GM18867 (cell line): ENCODE measurements at regions not wholly inside any gene's neighbourhood (a gene's known extent, or its start where the extent isn't known, plus 50 kb on each side); places are given as distances from the start of the nearest gene placed in this dataset.
"Not testable (repeated sequence)": the region's sequence is repeated elsewhere in the genome, so short reads cannot be mapped to it uniquely, and the experiment has no call there.

Source experiments
- ATAC-seq: cut with Tn5 transposase; IDR thresholded peaks from one replicate; pipeline ENCODE4 v1.9.1; 2021; ENCODE audit warnings: mild to moderate bottlenecking, moderate library complexity; ENCODE audit not compliant: unreplicated experiment

DNA sequence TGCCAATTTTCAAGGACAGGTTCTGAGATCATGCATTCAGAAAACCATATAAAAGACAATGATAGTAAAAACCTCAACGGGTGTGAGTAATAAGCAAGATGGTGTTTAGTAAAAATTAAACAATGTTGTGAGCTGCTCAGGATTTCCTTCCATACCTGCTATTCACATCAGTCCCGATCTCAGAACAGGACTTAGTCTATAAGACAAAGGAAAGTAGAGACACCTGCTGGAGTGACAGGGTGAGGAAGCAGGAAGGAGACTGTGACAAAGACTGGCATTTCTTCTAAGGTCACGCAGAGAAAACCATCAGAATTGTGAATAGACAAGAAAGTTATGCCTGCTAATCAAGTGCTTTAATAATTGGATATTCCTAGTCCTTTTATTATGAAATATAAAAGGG lies 648.0 kb downstream of the DACH1 start:
- peak; percentile 66 for ATAC-seq

DNA sequence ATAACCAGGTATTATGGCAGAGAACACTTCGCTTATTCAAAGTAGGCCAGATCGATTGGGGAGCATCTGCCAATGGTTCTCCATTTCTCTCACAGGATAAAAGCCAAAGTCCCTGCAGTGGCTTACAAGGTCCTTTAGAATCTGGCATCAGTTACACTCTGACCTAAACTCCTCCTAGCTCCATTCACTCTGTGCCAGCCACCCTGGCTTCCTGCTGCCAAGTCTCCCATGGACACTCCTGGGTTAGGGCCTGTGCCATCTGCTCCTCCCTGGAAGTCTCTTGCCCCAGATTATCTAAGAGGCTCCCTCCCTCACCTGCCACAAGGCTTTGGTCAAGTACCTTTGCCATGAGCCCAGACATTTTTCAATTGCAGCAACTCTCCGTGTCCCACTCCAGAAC lies 649.2 kb downstream of the DACH1 start:
- ATAC-seq = no peak

DNA sequence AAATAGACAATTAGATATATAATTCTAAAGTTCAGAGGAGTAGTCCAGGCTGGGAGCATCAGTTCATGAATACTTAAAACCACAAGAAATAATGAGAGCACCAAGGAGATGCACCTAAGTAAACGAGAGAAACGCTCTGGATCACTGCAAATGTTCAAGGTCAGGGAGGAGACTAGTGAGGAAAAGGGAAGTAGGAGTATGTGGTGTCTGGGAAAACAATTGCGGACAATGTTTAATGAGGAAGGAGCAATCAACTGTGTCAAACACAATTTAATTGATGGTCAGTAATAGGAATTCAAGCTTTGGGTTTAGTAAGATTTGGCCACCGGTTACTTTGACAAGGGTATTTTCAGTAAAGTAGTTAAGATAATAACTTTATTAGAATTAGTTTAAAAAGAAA lies 652.2 kb downstream of the DACH1 start:
- ATAC-seq = no peak

DNA sequence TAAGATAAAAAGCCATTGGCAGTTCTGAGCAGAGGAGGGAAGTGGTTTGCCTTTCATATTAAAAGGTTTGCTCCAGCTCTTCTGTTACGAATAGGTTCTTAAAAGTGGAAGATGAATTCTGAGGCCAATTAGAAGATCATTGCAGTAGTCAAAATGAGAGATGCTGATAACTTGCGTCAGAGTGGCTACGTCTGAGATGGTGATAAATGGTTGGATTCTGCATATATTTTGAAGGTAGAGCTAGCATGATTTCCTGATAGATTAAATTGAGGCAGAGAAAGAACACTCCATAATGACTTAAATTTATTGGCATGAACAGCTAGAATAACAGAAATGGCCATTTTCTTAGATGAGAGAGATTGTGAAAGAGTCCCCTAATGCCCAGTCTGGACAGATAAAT lies 652.6 kb downstream of the DACH1 start:
- no peak for ATAC-seq

DNA sequence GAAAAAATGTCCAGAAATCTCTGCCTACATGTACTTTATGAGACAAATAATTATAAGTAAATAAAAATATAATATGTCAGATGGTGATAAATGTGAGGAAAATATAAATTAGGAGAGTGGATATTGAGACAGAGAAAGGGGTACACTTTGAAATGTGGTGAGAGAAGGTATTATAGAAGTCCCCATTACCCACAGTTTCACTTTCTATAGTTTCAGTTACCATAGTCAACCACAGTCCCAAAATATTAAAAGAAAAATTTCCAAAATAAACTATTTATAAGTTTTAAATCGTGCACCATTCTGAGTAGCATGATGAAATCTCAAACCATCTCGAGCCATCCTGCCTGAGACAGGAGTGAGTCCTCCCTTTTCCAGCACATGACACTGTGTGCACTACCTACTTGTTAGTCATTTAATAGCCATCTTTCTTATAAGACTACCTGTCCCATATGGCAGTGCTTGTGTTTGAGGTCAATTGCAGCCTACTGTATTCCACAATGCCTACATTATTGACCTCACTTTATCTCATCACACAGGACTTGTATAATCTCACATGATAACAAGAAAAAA lies 653.7 kb downstream of the DACH1 start:
- ATAC-seq = peak; percentile 64

DNA sequence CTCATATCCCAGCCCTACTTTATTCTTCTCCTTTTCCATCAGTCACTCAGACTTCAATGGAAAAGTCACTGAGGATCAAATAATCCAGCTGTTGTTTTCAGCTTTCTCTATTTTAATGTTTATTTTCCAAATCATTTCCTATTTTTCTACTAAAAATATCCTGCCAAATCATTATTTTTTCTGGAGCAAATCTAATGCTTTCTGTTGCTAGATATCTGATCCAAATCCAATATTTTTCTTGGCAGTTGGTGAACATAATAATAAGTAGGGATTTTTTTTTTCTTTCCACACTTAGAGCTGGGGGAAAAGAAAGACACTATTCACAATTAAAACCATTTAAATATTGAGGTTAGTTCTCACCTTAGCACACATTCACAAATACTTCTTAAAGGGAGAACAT lies 656.1 kb downstream of the DACH1 start:
- ATAC-seq = no peak

DNA sequence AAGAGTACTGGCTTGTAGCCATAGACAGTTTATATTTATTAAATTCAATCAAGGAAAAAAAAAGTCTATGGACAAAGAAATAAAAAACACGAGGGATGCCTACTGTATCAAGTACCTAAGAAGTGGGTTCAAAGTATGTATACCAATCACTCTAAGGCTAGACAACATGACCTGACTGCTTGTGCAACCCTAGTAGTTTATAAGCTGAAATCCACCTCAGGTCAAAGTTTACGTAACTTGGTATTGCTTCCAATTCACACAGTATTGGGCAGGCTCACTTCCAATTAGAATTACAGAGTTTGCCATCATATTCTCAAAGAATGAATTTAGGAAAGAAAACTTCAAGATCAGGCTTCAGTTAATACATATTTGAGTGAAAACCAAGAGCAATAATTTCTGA lies 657.8 kb downstream of the DACH1 start:
- no peak for ATAC-seq

DNA sequence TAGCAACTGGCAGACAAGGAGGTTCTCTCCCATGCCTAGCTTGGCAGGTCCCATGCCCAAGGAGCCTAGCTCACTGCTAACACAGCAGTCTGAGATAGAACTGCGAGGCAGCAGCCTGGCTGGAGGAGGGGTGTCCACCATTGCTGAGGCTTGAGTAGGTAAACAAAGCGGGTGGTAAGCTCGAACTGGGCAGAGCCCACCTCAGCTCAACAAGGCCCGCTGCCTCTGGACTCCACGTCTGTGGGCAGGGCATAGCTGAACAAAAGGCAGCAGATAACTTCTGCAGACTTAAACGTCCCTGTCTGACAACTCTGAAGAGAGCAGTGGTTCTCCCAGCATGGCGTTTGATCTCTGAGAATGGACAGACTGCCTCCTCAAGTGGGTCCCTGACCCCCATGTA lies 682.4 kb downstream of the DACH1 start:
- not testable (repeated sequence) for ATAC-seq

DNA sequence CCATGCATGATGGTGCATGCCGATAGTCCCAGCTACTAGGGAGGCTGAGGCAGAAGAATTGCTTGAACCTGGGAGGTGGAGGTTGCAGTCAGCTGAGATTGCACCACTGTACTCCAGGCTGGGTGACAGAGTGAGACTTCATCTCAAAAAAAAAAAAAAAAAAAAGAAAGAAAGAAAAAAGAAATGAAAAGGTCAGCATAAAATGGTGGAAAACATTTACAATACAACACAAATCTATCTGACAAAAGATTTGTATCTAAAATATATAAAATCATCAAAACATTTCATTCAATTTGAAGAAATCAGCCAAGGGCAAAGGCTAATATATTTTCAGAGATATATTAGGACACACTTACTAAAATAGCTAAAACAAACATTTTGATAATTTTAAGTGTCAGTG lies 683.7 kb downstream of the DACH1 start:
- ATAC-seq = not testable (repeated sequence)

DNA sequence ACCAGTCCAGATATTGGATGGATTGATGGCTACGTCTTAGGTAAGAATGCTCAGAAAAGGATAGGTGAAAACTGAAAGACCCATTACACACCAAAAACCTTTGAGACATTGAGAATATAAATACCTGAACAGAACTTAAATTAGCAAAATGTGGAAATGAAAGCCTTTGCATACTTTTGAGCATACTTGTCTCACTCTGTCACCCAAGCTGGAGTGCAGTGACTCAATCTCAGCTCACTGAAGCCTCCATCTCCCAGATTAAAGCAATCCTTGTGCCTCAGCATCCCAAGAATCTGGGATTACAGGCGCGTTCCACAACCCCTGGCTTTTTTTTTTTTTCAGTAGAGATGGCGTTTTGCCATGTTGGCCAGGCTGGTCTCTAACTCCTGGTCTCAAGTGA lies 695.3 kb downstream of the DACH1 start:
- ATAC-seq = no peak

DNA sequence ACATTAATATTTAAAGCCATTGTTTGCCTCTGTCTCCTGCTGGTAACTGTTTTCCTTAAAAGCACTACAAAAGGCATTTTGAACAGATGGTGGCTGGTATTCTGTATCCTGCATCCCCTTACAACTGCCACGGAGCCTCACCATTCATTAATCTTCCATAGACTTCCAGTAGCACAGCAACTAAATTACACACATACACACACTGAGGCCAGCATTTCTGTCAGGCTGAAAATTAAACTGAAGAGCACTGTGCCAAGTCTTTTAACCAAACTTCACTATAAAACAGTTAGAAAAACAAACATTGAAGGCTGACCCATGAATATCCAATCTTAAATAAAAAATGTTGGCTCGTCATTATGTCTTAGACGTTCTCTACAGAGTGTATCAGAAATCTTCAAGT lies 697.8 kb downstream of the DACH1 start:
- no peak for ATAC-seq

DNA sequence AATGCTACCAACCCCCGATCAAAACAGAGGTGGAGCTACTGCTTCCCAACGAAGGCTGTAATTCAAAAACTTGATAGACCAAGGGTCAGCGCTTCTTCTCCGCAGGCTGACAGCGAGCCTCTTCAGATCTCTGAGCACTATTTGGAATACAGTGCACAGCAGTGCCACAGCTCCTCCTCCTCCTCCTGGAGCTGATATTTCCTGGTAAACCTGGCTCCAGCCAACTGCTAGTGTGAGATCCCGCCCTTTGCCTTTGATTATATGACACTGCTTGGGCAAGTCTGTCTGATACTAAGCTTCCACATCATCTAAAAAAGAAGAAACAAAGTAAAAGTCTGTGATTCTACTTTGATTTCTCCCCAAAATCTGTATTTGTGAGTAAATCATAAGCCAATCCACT lies 710.5 kb downstream of the DACH1 start:
- ATAC-seq = no peak

DNA sequence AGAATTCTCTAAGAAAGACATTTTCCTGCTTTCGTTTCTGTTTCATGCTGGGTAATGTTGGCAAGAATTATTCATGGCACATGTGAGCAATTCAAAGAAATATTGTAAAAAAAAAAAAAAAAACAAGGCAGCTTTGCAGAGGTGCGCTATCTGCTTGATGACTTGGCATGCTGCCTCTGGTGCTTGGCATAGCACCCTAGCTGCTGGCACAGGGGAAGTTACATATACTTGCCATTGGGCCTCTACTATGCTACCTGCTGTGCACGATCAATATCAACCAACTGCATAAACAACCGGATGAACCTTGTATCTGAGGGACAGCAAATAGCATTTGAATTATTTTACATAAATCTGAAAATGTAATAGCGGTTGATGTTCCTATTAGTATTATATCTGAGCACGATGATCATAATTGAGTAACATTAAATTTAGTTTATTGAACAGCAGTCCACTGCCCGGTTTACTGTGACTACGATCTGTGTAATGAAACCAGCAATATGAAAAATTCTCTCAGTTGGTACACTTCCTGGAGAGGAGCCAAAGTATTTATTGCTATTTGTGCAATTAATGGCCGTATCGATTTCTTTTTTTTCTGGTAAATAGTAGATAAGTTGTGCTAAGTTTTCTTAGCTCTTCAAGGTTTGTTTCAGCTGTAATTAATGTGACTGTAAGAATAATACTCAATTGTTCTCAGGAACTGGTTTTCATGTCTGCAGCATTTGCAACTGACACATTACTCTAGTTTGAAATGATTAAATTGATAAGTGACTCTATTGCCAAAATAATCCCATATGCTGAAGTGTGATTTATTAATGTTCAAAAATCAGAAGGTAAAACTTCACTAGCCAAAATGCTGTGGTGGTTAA lies 717.3 kb downstream of the DACH1 start:
- ATAC-seq = no peak

DNA sequence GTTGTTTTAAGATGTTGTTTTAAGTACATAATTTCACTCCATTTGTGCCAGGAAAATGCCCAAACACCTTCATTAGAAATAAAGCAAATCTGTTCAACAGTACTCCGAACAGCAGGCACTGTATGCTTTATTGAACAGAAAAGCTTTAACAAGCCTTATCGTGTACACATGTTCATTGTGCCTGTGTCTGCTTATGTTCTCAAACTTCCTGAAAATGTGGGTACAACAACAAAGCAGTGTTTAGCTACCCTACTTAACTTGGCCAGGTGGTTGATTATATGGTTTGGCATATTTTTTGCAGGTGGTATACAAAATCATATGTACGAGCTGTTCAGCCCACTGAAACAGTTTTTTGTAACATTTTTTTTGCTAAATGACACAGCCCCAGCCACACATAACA lies 718.0 kb downstream of the DACH1 start:
- no peak for ATAC-seq

DNA sequence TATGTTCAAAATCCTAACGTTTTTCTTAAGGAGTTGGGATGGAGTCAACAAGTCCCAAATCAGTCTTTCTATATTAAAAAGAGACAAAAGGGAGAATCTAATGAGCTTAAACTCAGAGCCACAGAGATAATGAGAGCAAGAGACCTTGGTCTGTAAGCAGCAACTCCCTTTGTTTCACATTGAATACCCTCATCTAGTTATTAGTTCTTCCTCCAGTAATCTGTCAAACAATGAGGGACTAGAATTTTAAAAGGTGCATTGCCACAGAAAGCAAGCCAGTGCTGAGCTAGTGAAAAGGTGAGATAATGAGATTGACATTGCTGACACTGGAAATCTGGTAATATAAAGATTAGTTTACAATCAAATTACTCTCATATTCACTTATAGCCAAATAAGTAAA lies 718.6 kb downstream of the DACH1 start:
- no peak for ATAC-seq

DNA sequence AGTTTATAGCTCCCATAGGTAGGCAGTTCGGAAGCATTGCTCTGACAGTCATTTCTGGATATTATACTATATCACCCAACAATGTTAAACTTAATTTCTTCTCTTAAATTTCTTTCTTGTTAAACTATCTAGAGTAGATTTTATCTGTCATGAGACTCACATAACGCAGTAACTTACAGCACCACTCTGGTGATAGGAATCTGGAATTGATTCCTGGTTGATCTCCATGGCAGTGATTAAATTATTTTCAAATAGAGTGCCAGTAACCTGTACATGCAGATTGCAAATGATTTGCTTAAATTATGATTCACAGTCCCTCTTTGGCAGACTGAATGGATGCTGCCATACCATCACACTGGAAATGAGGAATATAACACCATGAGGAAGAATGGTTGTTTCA lies 722.1 kb downstream of the DACH1 start:
- ATAC-seq = no peak

DNA sequence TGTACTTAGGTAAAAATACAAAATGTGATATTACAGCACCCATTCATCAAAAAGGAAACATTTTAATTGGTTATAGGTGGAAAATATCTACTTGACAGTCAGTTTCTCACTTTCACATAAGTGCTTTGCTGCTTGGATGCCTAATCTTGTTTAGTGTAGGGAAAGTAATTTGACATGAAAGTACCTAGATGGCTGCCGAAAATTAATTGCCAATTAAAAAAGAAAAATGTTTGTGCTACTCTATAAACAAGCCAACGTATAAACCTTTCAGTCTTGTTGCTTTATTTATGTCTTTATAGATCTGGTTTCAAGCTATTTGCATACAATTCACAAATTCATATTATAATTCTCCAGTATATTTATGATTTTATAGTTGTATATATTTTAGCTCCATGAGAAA lies 729.9 kb downstream of the DACH1 start:
- ATAC-seq = no peak

DNA sequence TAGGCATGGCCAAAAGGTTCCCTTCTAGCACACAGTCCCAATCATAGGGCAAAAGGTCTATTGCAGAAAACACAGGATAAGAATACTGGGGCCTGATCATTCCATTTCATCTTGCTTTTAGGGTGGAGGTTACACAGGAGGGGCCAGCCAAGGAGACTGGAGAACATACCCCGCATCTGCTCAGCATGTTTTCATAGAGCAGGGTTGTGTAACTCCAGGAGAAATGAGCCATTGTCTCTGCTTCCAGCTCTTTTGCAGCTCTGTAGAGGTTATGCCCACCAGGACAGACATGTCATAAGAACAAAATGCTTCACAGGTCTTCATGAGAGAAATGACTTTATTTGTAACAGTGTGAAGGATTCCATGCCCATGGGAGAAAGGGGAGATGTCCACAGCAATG lies 742.8 kb downstream of the DACH1 start:
- no peak for ATAC-seq

DNA sequence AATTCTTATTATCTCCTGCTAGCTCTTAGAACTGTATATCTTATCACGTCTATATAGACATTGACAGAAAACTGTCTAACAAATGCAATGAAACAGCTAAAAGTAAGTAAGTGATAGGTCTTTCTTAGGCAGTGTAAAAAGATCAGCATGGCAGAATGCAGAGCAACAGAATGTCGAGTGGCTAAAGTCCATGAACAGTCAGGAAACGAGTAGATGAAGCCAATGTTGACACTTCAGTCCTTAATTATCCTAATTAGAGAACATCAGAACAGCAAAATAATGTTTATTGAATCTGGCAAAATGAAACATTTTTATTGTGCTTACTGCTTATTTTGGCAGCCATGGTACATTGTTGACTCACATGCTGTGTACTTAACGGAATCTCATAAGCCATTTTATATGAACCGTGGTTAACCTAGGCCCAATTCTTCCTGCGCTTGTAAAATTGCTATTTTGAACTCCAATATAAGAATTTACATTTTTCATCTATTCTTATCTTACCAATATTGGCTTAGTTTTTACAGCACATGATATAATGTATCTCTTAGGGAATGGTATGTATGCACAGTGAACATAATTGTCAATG lies 748.1 kb downstream of the DACH1 start:
- no peak for ATAC-seq

DNA sequence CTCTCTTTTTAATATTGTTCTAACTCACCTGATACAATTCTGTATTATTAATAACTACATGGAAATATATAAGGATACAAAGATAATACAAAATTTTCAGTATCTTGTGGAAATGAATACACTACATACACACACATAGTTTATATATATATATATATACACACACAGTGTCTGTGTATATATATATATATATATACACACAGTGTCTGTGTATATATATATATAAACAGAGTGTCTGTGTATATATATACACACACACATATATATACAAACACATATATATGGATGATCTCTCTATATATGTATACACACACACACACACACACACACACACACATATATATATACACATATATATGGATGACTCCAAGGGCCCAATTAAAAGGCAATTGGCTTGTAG lies 749.1 kb downstream of the DACH1 start:
- no peak for ATAC-seq

DNA sequence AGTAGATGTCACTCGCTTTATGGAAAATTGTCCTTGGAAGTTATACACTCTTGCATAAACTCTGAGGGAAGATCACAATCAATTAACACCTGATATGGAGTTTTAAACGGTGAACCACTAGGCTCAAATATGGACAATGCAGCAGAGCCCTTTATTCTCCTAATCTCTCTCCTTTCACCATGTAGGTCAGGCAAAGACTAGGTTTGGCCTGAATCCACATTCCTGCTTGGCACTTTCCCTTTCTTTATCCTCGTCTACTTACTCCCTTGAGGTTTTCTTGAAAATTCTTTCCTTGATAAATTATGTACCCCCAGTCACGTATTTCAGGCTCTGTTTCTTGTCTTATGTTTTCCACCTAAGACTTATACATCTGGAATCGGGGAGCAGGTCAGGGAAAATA lies 751.7 kb downstream of the DACH1 start:
- ATAC-seq = no peak

DNA sequence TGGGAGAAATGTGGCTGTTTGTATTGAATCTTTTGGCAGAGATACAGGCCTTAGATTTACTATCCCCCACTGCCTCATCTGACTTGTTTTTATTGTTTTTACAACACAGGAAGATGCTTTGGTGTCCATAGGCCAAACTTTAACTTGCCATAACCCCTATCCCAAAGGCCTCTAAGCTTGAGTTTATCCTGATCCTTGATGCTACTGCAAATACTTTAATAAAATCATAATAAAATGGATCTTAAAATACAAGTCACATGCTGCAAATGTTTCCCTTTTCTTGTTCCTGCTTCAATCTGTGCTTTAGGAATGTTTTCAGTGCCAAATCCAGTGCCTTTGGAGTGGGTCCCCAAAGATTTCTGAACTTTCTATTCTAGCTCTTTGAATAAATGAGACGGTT lies 770.6 kb downstream of the DACH1 start:
- ATAC-seq = no peak
